ENCODE measurements at regions not wholly inside any gene's neighbourhood (a gene's known extent, or its start where the extent isn't known, plus 50 kb on each side); places are given as distances from the start of the nearest gene placed in this dataset.

DNA sequence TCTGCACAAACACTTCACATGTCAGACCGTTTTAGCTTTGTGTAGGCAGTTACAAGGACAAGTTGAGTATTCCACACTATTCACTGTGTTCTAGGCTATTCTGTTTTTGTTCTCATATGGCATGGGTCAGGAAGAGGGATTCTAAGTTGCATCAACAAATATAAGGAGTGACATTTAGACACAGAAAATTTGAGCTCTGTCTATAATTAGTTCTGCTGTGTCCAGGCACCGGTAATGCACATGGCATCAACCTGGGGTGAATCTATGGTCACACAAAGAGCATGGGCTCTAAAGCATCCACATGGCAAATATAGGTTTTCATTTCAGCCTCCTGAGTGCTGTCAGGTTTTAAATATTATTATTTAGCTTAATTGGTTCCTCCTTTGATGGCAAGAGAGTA, 130.4 kb upstream of the PMFBP1 start:
- Mint-ChIP-seq H3K9me3 (peaks cover 9% of the 10 kb centered on the region), H3K4me3 (no peak overlapping the region), H3K27me3 (ENCODE audit: low read depth) (peaks cover 3% of the 10 kb centered on the region), H3K27ac (no peak overlapping the region), H3K36me3 (ENCODE audit: low read depth) (peaks cover 27% of the 10 kb centered on the region), H3K4me1 (peaks cover 5% of the 10 kb centered on the region)
- TF ChIP-seq CTCF (IDR thresholded peaks at IDR 0.05; ENCODE audit: unreplicated experiment in 3 of 3), result no peak

DNA sequence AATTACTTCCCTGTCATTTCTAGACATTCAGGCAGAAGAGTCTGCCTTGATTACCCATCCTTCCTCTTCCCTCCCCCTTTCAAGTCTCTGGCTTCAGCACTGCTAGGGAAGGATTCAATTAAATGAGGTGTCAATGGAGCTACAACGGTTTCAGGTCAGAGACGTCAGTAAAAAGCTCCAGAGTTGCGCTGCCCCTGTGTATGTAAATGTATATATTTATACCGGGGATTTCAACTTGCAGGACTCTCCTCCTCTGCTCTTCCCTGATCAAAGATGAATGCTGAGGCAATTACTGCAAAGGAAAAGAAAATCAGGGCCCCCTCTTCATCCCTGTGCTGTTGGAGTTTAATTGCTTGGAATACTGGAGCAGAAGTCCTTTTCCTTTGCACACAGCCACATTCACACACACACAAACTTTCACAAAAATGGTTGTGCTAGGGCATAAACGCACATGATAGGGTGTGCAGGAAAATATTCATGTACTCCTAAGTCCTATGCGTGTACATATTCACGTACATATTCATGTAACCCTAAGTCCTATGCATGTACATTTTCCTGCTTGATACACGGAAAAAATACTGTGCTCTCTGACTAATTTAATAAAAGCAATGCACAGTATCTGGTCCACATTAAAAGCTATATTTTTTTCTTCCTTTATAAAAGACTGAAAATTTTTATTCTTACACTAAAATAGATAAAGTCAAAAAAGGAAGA, 129.7 kb upstream of the PMFBP1 start:
- Mint-ChIP-seq H3K27ac (no peak overlapping the region), H3K4me1 (peaks cover 5% of the 10 kb centered on the region), H3K9me3 (peaks cover 9% of the 10 kb centered on the region), H3K36me3 (ENCODE audit: low read depth) (peaks cover 25% of the 10 kb centered on the region), H3K4me3 (no peak overlapping the region), H3K27me3 (ENCODE audit: low read depth) (peaks cover 3% of the 10 kb centered on the region)
- TF ChIP-seq CTCF (IDR thresholded peaks at IDR 0.05; ENCODE audit: unreplicated experiment in 3 of 3), result no peak

DNA sequence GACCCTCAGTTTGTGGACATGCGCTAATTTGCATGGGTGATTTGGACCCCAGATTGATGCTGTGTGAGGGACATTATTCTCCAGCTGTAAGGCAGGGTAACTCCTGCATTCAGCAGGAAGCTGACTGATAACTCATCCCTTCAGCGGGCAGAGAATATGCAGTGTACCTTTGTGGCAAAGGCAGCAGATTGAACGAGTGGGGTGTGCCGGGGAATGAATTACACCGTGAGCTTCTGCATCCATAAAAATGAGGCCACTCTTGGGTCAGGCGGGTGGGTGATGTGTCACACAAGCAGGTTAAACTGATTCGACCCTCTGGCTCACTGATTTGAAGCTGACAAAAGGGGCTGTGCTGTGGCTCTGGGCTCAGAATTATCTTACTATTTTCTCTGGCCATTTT, 128.9 kb upstream of the PMFBP1 start:
- Mint-ChIP-seq H3K36me3 (ENCODE audit: low read depth) (peaks cover 19% of the 10 kb centered on the region), H3K27me3 (ENCODE audit: low read depth) (peaks cover 3% of the 10 kb centered on the region), H3K27ac (peak overlapping the region in 1 of 3 experiments; percentile 20), H3K4me3 (no peak overlapping the region), H3K9me3 (peaks cover 9% of the 10 kb centered on the region), H3K4me1 (peaks cover 5% of the 10 kb centered on the region)
- TF ChIP-seq CTCF (IDR thresholded peaks at IDR 0.05; ENCODE audit: unreplicated experiment in 3 of 3), result no peak

- Mint-ChIP-seq H3K27ac (no peak overlapping the region), H3K4me1 (peaks cover 5% of the 10 kb centered on the region), H3K9me3 (peaks cover 7% of the 10 kb centered on the region), H3K27me3 (ENCODE audit: low read depth) (peaks cover 3% of the 10 kb centered on the region), H3K4me3 (no peak overlapping the region), H3K36me3 (ENCODE audit: low read depth) (peaks cover 13% of the 10 kb centered on the region)
- TF ChIP-seq CTCF (IDR thresholded peaks at IDR 0.05; ENCODE audit: unreplicated experiment in 3 of 3), result no peak
Measured at GRCh38 chr16:72299684-72300243, 127.8 kb upstream of the PMFBP1 start.

DNA sequence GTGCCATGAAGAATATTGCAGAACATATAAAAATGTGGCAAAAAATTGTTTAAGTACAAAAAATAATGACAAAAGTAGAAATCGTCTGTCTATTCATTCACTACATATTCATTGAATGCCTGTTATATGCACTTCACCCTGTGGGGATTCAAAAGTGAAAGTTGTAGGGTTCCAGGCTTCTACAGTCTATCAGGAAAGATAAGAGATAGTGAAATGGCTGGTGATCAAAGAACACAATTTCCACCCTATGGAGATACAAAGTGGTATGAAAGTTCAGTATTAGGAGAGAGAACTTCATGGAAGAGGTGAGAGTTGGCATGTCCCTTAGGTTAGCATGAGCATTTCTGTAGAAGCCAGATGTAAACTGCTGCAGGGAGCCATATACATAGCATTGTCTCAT, 127.0 kb upstream of the PMFBP1 start:
- peaks cover 5% of the 10 kb centered on the region for H3K9me3 Mint-ChIP-seq
- TF ChIP-seq CTCF (IDR thresholded peaks at IDR 0.05; ENCODE audit: unreplicated experiment in 3 of 3), result no peak
- peaks cover 5% of the 10 kb centered on the region for H3K4me1 Mint-ChIP-seq
- peaks cover 3% of the 10 kb centered on the region for H3K27me3 Mint-ChIP-seq (ENCODE audit: low read depth)
- H3K27ac Mint-ChIP-seq, result no peak overlapping the region
- no peak overlapping the region for H3K4me3 Mint-ChIP-seq
- H3K36me3 Mint-ChIP-seq (ENCODE audit: low read depth), result peaks cover 10% of the 10 kb centered on the region

- TF ChIP-seq CTCF (IDR thresholded peaks at IDR 0.05; ENCODE audit: unreplicated experiment in 3 of 3), result no peak
- Mint-ChIP-seq H3K36me3 (ENCODE audit: low read depth) (peaks cover 4% of the 10 kb centered on the region), H3K4me1 (no peaks in the 10 kb centered on the region), H3K27ac (no peak overlapping the region), H3K4me3 (no peak overlapping the region), H3K27me3 (ENCODE audit: low read depth) (no peaks in the 10 kb centered on the region), H3K9me3 (no peaks in the 10 kb centered on the region)
Measured at GRCh38 chr16:72295914-72296313, 124.0 kb upstream of the PMFBP1 start.

All from nephron (organoid).